GM18505 (cell line): ENCODE measurements at regions not wholly inside any gene's neighbourhood (a gene's known extent, or its start where the extent isn't known, plus 50 kb on each side); places are given as distances from the start of the nearest gene placed in this dataset.

Experiments used
- ATAC-seq: cut with Tn5 transposase; IDR thresholded peaks from one replicate; pipeline ENCODE4 v1.9.1; 2021; ENCODE audit not compliant: unreplicated experiment
- POLR2A ChIP-seq: IDR thresholded peaks from 4 replicates; pipeline ENCODE4 v1.6.1; 2011; ENCODE audit warnings: borderline replicate concordance; ENCODE audit not compliant: insufficient read depth, insufficient read length; ENCODE audit errors: extremely low read depth

DNA sequence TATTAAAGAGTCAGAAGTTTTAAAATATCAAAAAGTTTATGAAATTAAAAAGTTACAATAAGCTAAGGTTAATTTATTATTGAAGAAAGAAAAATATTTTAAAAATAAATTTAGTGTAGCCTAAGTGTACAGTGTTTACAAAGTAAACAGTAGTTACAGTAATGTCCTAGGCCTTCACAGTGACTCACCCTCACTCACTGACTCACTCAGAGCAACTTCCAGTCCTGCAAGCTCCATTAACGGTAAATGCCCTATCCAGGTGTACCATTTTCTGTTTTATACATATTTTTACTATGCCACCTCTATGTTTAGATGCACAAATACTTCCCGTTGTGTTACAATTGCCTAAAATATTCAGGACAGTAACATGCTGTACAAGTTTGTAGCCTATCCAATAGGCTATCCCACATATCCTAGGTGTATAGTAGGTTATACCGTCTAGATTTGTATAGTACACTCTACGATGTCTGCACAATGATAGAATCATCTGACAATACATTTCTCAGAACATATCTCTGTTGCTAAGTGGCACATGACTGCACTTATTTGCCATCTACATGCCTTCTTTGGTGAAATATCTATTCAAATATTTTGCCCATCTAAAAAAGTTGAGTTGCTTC lies 67.2 kb upstream of the WSB1 start:
- ATAC-seq: no peak
- no peak for TF ChIP-seq POLR2A

DNA sequence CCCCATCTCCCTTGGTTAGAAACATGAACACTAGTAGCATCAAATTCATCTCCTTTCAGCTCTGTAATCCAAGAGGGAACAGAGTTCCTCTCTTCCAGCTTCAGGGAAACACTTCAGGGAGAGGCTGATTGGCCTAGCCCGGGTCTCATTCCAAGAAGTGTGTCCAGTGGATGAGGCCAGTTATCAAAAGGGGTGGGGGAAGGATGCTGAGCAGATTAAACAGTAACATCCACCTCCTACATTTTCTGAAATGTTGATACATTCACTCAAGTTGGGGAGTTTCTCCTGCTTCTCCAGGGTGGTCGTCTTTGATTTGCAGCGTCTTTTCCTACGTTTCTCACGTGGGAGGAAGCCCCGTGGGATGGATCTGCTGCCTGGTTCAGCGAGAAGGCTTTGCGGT lies 62.9 kb upstream of the WSB1 start:
- TF ChIP-seq POLR2A: no peak
- ATAC-seq: no peak

DNA sequence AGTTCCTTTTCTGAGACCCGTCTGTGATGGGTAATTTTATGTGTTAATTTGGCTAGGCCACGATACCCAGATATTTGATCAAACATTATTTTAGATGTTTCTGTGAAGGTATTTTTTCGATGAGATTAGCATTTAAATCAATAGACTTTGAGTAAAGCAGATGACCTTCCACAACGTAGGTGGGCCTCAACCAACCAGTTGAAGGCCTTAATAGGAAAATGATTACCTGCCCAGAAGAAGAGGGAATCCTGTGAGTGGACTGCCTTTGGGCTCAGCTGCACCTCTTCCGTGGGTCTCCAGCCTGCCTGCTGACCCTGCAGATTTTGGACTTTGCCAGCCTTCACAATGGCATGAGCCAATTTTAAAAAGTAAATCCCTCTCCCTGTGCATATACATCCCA lies 61.6 kb upstream of the WSB1 start:
- TF ChIP-seq POLR2A: no peak
- ATAC-seq: no peak

DNA sequence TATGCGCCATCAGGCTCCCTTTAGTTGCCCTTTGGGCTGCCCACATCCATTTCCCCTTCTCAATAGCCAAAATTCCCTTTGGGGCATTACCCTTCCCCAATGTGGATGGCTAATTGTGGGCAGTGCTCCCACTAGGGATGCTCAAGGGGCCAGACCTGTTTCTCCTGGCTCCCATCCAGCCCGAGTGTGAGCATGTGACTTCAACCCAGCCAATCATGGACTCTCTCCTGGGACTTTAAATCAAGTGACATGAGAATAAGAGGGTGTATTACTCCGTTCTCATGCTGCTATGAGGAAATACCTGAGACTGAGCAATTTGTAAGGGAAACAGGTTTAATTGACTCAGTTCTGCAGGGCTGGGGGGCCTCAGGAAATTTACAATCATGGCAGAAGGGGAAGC lies 60.9 kb upstream of the WSB1 start:
- ATAC-seq: no peak

DNA sequence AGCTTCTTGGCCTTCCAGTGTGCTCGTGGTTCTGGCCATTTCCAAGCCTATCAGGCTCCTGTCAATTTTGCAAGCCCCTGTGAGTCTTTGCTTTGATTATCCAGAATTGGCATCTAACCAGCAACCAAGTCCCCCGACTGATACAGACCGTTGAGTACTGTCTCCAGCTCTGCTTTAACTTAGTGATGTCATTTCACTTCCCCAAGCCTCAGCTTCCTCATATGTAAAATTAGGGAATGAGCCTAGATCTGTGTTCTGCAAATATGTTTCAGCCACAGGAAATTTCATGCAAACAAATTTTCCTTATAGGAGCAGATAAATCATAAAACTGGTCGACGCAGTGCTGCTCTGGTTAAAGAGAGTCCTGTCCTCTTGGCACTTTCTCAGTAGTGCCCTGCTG lies 60.1 kb upstream of the WSB1 start:
- TF ChIP-seq POLR2A: no peak
- no peak for ATAC-seq

More for the DNA sequence above, 60.9 kb upstream of the WSB1 start:
- TF ChIP-seq POLR2A: no peak

DNA sequence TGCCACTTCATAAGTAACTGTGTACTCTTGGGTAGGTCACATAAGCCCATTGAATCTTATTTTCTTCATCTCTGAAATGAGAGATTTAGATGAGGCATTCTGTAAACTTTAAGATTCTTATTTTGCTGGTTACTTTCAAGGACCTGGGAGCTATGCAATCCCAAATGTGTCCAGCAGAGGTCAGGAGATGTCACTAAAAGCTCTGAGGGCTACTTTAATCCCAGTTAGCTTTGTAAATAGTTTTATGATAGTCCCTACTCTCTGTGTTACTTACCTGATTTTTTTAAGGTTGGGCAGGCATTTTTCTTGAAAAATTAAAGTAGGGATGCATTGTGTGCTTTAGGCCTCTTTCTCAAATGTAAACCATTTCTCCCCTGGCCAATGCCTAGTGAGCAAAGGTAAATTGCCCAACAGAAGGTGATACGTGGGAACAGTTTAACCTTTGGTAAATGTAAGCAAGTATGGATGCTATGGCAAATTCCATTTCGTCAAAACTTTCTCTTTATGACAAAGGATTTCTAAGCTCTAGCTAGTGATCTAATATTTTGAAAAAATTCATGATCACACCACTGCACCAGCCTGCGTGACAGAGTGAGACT lies 57.1 kb upstream of the WSB1 start:
- no peak for ATAC-seq
- no peak for TF ChIP-seq POLR2A

DNA sequence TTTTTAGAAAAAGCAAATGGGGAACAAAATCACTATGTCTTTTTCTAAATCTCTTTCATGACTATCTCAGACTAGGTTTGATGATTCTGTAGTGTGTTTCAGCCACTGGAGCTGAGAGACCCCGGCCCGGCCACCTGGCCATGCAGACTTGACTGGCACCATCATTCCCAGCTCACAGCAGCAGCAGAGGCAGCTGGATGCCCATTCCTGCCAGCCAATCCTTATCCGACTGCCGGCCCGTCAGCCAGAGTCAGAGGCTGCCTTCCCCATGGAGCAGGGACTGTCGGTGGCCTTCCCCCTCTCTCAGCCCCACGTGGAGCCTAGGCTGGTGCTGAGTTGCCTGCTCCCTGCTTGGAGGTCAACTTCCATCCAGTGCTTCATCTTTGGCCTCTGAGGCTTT lies 56.0 kb upstream of the WSB1 start:
- no peak for TF ChIP-seq POLR2A
- ATAC-seq: no peak

DNA sequence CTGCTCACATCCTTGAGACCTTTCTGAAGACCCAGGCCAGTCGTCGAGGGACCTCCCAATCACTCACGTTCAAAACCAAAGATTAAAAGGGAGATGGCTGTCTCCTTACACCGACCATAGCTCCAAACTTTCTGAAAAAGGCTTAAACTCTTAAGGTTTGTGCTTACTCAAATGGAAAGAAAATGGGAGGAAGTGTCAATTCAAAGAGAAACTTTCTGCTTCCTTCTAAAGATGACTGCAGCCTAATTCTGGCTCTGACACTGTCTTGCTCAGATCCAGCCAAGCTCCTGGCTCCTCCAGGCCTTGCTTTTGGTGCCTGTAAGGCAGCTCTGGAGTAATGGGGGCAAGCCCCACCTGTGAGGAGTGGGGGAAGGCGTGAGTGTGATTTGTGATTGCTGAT lies 54.9 kb upstream of the WSB1 start:
- TF ChIP-seq POLR2A: no peak
- ATAC-seq: peak; percentile 48

DNA sequence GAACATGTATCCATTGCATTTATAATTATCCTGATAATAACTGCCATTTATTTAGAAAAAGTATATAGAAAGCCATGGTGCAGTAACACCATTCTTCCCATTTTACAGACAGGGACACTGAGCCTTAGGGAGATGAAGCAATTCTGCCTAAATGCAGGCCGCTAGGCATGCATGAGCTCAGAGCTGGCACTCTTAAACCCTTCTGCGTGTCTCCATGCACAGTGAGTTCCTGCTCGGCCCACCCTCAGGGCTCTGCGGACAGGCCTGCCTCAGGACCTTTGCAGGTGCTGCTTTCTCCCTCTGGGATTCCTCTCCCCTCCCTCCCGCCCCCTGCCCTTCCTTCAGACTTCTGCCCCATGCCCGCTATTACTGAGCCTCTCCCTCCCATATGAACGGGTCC lies 54.3 kb upstream of the WSB1 start:
- no peak for ATAC-seq
- no peak for TF ChIP-seq POLR2A

DNA sequence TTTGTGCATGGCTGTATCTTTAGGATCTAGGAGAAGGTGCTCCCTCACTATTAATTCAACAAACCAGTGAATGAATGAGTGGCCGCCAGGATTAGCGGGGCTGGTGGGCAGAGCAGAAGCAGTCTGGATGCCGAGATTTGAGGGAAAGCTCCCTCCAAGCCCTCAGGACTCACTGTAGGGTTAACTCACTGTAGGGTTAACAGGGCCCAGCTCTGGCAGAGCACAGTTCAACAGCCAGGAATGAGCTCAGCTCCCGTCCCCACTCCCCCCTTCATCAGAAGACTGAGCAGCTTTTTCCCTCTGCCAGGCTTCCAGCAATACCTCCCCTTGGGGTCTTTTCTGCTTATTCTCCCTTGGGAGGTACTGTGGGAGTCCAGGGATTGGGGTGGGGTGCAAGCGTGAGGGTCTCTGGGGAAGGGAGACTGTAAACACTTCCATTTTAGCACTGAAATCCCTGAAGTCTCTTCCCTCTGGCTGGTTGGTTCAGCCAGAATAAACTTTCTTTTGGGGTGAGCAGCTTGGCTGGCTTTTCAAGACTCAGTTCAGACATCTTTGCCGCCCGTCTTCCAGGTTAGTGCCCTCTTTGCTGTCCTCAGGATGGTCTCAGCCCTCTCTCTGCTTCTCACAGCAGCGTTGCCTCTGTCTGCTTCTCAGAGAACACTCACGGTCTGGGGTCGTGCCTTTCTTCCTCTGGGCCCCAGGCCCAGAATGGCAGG lies 53.7 kb upstream of the WSB1 start:
- ATAC-seq: no peak
- TF ChIP-seq POLR2A: no peak

DNA sequence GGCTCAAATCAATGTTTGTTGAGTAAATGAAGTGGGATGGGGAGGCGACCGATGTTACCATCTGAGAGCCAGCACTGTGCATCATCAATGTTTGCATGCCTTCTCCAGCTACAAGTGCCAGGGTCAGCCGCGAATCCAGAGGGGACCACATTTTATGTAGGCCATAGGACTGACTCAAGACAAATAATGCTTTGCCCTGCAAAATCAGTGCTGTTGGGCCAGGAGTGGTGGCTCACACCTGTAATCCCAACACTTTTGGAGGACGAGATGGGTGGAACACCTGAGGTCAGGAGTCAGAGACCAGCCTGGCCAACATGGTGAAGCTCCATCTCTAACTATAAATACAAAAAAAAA lies 53.1 kb upstream of the WSB1 start:
- no peak for ATAC-seq
- TF ChIP-seq POLR2A: no peak

DNA sequence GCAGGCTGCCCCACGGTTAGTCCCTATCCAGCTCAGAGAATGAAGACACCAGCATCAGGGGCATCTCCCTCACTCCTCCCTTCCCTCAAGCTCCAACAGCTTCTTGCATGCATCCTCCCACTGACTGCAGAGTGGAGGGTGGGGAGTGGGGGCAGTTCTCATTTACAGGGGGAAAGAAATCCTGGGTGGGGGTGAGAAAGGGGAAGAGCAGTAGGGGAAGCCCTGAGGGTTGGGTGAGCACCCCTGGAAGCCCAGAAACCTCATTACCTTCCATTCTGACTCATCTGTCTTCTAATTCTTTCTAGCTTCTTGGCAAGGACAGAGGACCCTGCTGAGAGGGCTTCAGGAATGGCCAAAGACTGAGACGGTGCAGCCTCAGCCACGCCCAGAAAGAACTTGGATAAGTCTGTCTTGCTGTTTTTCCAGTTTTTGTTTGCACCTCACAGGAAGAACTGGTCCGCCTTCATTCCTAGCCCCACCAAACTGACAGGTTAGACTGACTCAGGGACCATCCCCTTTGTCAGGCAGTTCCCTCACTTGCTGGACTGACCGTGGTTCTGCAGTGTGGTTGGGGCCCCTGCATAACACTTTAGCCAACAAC lies 52.5 kb upstream of the WSB1 start:
- TF ChIP-seq POLR2A: no peak
- ATAC-seq: peak; percentile 54

DNA sequence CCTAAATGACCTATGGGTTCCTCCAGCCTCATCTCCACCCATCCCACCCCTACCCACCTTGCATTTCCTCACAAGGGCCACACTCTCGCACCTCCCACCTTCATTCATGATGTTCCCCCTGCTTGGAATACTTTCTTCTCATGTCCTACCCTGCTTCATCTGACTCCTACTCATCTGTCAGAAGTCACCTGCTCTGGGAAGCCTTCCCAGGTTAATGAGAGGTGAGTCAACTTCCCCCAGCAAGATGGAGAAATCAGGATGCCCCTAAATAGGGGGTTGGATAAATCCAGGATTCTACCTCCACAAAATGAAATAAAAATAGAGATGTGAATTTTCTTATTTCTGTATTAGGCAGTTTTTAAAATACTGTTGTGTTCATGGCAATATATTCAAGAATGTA lies 51.0 kb upstream of the WSB1 start:
- no peak for TF ChIP-seq POLR2A
- ATAC-seq: no peak

DNA sequence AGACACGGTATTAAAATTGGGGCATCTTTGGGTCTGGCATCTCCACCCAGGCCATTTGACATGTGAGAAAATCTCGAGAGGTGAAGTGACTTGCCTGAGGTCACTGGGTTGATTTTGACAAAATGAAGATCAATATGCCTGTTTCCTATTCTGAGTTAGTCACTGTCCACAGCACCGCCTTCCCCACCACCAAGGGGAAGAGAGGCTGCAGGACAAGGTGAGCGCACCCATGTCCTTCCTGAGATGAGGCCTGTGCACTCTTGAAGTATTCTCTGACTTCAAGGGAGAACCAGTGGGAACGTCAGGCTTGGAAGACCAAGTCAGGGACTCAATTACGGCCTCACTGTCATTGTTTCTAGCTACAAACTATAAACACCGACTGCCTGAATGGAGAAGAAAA lies 49.9 kb upstream of the WSB1 start:
- ATAC-seq: no peak
- no peak for TF ChIP-seq POLR2A
